Stimulated activated memory B cell treated with anti-CD40 and anti-IgM and Interleukin-4, amounts not matched to agents 10 μg/mL and 1 μg/mL and 100 μg/mL, for 72 hours (primary cell): ENCODE measurements at regions not wholly inside any gene's neighbourhood (a gene's known extent, or its start where the extent isn't known, plus 50 kb on each side); places are given as distances from the start of the nearest gene placed in this dataset.
"Not testable (repeated sequence)": the region's sequence is repeated elsewhere in the genome, so short reads cannot be mapped to it uniquely, and the experiment has no call there.

Experiments used
- ATAC-seq: fragments of 150-1000 bp; cut with Tn5 transposase; 2 replicates; pipeline ENCODE4 v1.10.0; 2021
- H3K27ac Mint-ChIP-seq: one replicate; pipeline ENCODE4 v1.8.0; 2022; ENCODE audit warnings: mild to moderate bottlenecking, mixed read lengths
- H3K27me3 Mint-ChIP-seq: one replicate; pipeline ENCODE4 v1.8.0; 2022; ENCODE audit warnings: mixed read lengths
- H3K36me3 Mint-ChIP-seq: one replicate; pipeline ENCODE4 v1.8.0; 2022; ENCODE audit warnings: mixed read lengths
- H3K4me1 Mint-ChIP-seq: one replicate; pipeline ENCODE4 v1.8.0; 2022; ENCODE audit warnings: mixed read lengths
- H3K4me3 Mint-ChIP-seq: one replicate; pipeline ENCODE4 v1.8.0; 2022; ENCODE audit warnings: mild to moderate bottlenecking, moderate library complexity, mixed read lengths
- H3K9me3 Mint-ChIP-seq: one replicate; pipeline ENCODE4 v1.8.0; 2022; ENCODE audit warnings: mixed read lengths

DNA sequence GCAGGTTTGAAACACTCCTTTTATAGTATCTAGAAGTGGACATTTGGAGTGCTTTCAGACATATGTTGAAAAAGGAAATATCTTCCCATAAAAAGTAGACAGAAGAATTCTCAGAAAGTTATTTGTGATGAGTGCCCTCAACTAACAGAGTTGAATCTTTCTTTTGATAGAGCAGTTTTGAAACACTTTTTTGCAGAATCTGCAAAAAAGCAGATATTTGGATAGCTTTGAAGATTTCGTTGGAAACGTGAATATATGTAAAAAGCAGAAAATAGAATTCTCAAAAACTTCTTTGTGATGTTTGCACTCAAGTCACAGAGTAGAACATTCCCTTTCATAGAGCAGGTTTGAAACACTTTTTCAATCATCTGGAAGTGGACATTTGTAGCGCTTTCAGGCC is 676.4 kb upstream of the ZNF337 start:
- not testable (repeated sequence) for ATAC-seq, H3K4me1 Mint-ChIP-seq, H3K36me3 Mint-ChIP-seq, H3K27ac Mint-ChIP-seq, H3K4me3 Mint-ChIP-seq, H3K27me3 Mint-ChIP-seq, H3K9me3 Mint-ChIP-seq

DNA sequence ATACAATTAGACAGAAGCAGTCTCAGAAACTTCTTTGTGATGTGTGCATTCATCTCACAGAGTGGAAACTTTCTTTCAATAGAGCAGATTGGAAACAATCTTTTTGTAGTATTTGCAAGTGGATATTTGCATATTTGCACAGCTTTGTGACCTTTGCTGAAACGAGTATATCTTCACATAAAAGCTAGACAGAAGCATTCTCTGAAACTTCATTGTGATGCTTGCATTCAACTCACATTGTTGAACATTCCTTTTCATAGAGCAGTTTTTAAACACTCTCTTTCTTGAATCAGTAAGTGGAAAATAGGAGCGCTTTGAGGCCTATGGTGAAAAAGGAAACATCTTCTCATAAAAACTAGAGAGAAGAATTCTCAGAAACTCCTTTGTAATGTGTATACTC is 657.9 kb upstream of the ZNF337 start:
- Mint-ChIP-seq H3K36me3 (no peaks in the 10 kb centered on the region), H3K27me3 (no peaks in the 10 kb centered on the region), H3K4me3 (no peak overlapping the region), H3K9me3 (no peaks in the 10 kb centered on the region), H3K27ac (no peak overlapping the region), H3K4me1 (no peaks in the 10 kb centered on the region)
- no peak for ATAC-seq

DNA sequence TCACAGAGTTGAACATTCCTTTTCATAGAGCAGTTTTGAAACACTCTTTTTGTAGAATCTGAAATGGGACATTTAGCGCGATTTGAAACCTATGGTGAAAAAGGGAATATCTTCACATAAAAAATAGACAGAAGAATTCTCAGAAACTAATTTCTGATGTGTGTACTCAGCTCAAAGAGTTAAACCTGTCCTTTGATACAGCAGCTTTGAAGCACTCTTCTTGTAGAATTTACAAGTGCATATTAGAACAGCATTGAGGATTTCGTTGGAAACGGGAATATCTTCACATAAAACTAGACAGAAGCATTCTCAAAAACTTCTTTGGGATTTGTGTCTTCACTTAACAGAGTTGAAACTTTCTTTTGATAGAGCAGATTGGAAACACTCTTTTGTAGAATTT is 650.7 kb upstream of the ZNF337 start:
- Mint-ChIP-seq H3K4me1 (no peaks in the 10 kb centered on the region), H3K27me3 (no peaks in the 10 kb centered on the region), H3K27ac (no peak overlapping the region), H3K4me3 (no peak overlapping the region), H3K9me3 (no peaks in the 10 kb centered on the region), H3K36me3 (no peaks in the 10 kb centered on the region)
- ATAC-seq: no peak

DNA sequence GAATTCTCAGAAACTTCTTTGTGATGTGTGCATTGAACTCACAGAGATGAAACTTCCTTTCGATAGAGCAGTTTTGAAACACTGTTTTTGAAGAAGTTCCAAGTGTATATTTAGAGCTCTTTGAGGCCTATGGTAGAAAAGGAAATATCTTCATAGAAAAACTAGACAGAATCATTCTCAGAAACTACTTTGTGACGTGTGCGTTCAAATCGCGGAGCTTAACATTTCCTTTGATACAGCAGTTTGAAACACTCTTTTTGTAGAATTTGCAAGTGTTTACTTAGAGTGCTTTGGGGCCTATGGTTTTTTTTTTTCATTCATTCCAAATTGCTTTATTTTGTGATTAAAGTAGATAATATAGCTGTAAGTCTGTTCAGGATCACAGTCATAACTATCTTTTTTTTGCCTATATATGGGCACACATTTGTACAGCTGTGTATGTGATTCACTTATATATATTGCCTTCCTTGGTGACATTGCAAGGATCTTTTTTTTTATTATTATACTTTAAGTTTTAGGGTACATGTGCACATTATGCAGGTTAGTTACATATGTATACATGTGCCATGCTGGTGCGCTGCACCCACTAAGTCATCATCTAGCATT is 643.9 kb upstream of the ZNF337 start:
- not testable (repeated sequence) for H3K4me1 Mint-ChIP-seq, H3K27ac Mint-ChIP-seq, H3K4me3 Mint-ChIP-seq, H3K27me3 Mint-ChIP-seq, H3K9me3 Mint-ChIP-seq, H3K36me3 Mint-ChIP-seq, ATAC-seq

DNA sequence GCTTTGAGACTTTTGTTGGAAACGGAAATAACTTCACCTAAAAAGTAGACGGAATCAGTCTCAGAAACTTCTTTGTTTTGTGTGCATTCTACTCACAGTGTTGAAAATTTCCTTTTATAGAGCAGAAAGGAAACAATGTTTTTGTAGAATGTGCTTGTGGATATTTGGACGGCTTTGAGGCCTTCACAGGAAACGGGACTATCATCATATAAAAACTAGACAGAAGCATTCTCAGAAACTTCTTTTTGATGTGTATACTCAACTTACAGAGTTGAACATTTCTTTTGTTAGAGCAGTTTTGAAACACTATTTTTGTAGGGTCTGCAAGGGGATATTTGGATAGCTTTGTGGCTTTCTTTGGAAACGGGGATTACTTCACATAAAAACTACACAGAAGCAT is 627.5 kb upstream of the ZNF337 start:
- no peaks in the 10 kb centered on the region for H3K9me3 Mint-ChIP-seq
- no peaks in the 10 kb centered on the region for H3K27me3 Mint-ChIP-seq
- H3K36me3 Mint-ChIP-seq: no peaks in the 10 kb centered on the region
- no peak overlapping the region for H3K4me3 Mint-ChIP-seq
- no peak overlapping the region for H3K27ac Mint-ChIP-seq
- H3K4me1 Mint-ChIP-seq: no peaks in the 10 kb centered on the region
- no peak for ATAC-seq

DNA sequence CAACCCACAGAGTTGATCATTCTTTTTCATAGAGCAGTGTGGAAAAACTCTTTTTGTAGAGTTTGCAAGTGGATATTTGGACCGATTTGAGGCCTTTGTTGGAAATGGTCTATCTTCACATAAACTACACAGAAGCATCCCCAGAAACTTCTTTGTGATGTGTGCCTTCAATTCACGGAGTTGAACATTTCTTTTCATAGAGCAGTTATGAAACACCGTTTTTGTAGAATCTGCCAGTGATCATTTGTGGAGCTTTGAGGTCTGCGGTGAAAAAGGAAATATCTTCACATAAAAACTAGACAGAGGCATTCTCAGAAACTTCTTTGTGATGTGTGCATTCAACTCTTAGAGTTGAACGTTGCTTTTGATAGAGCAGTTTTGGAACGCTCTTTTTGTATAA is 618.4 kb upstream of the ZNF337 start:
- H3K36me3 Mint-ChIP-seq: no peaks in the 10 kb centered on the region
- no peak overlapping the region for H3K4me3 Mint-ChIP-seq
- no peak for ATAC-seq
- H3K27ac Mint-ChIP-seq: no peak overlapping the region
- no peaks in the 10 kb centered on the region for H3K9me3 Mint-ChIP-seq
- H3K4me1 Mint-ChIP-seq: no peaks in the 10 kb centered on the region
- no peaks in the 10 kb centered on the region for H3K27me3 Mint-ChIP-seq

DNA sequence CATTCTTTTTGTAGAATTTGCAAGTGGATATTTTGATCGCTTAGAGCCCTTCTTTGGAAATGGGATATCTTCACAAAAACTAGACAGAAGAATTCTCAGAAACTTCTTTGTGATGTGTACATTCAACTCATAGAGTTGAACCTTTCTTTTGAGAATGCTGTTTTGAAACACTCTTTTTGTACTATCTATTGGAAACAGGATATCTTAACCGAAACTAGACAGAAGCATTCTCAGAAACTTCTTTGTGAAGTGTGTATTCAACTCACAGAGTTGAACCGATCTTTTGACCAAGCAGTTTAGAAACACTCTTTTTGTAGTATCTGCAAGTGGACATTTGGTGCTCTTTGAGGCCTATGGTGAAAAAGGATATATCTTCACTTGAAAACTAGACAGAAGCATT is 613.1 kb upstream of the ZNF337 start:
- not testable (repeated sequence) for H3K4me1 Mint-ChIP-seq, ATAC-seq, H3K9me3 Mint-ChIP-seq, H3K4me3 Mint-ChIP-seq, H3K27me3 Mint-ChIP-seq, H3K27ac Mint-ChIP-seq, H3K36me3 Mint-ChIP-seq

DNA sequence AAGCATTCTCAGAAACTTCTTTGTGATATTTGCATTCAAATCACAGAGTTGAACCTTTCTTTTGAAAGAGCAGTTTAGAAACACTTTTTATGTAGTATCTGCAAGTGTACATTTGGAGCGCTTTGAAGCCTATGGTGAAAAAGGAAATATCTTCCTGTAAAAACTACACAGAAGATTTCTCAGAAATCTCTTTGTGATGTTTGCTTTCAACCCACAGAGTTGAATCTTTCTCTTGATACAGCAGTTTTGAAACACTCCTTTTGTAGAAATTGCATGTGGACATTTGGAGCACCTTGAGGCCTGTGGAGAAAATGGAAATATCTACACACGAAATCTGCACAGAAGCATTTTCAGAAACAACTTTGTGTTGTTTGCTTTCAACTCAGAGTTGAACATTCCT is 612.3 kb upstream of the ZNF337 start:
- no peak overlapping the region for H3K4me3 Mint-ChIP-seq
- H3K9me3 Mint-ChIP-seq: no peaks in the 10 kb centered on the region
- no peaks in the 10 kb centered on the region for H3K4me1 Mint-ChIP-seq
- no peak overlapping the region for H3K27ac Mint-ChIP-seq
- no peaks in the 10 kb centered on the region for H3K27me3 Mint-ChIP-seq
- no peaks in the 10 kb centered on the region for H3K36me3 Mint-ChIP-seq
- no peak for ATAC-seq

DNA sequence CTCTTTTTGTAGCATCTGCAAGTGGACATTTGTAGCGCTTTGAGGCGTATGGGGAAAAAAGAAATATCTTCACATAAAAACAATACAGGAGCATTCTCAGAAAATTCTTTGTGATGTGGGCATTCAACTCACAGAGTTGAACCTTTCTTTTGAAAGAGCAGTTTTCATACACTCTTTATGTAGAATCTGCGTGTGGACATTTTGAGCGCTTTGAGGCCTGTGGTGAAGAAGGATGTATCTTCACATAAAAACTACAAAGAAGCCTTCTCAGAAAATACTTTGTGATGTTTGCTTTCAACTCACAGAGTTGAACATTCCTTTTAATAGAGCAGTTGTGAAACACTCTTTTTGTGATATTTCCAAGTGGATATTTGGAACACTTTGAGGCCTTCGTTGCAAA is 598.4 kb upstream of the ZNF337 start:
- ATAC-seq: no peak
- H3K27ac Mint-ChIP-seq: no peak overlapping the region
- no peaks in the 10 kb centered on the region for H3K36me3 Mint-ChIP-seq
- no peaks in the 10 kb centered on the region for H3K9me3 Mint-ChIP-seq
- no peaks in the 10 kb centered on the region for H3K4me1 Mint-ChIP-seq
- no peaks in the 10 kb centered on the region for H3K27me3 Mint-ChIP-seq
- H3K4me3 Mint-ChIP-seq: no peak overlapping the region

DNA sequence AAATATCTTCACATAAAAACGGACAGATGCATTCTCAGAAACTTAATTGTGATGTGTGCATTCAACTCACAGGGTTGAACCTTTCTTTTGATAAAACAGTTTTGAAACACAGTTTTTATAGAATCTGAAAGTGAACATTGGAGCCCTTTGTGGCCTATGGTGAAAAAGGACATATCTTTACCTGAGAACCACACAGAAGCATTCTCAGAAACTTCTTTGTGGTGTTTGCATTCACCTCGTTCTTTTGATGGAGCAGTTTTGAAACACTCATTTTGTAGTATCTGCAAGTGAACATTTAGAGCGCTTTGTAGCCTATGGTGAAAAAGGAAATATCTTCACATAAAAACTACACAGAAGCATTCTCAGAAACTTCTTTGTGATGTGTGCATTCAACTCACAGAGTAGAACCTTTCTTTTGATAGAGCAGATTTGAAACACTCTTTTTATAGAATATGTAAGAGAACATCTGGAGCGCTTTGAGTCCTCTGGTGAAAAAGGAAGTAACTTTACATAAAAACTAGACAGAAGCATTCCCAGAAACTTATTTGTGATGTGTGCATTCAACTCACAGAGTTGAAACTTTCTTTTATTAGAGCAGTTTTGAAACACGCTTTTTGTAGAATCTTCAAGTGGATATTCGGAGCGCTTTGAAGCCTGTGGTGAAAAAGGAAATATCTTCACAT is 591.9 kb upstream of the ZNF337 start:
- H3K9me3 Mint-ChIP-seq, ATAC-seq, H3K27ac Mint-ChIP-seq, H3K4me3 Mint-ChIP-seq, H3K36me3 Mint-ChIP-seq, H3K27me3 Mint-ChIP-seq, H3K4me1 Mint-ChIP-seq: not testable (repeated sequence)

DNA sequence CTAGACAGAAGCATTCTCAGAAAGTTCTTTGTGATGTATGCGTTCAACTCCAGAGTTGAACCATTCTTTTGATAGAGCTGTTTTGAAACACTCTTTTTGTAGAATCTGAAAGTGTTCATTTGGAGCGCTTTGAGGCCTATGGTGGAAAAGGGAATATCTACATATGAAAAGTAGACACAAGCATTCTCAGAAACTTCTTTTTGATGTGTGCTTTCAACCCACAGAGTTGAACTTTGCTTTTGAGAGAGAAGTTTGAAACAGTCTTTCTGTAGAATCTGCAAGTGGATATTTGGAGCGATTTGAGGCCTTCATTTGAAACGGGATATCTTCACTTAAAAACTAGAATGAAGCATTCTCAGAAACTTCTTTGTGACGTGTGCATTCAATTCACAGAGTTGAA is 582.6 kb upstream of the ZNF337 start:
- no peaks in the 10 kb centered on the region for H3K27me3 Mint-ChIP-seq
- H3K36me3 Mint-ChIP-seq: no peaks in the 10 kb centered on the region
- H3K27ac Mint-ChIP-seq: no peak overlapping the region
- H3K4me3 Mint-ChIP-seq: no peak overlapping the region
- H3K4me1 Mint-ChIP-seq: no peaks in the 10 kb centered on the region
- no peaks in the 10 kb centered on the region for H3K9me3 Mint-ChIP-seq
- ATAC-seq: no peak

DNA sequence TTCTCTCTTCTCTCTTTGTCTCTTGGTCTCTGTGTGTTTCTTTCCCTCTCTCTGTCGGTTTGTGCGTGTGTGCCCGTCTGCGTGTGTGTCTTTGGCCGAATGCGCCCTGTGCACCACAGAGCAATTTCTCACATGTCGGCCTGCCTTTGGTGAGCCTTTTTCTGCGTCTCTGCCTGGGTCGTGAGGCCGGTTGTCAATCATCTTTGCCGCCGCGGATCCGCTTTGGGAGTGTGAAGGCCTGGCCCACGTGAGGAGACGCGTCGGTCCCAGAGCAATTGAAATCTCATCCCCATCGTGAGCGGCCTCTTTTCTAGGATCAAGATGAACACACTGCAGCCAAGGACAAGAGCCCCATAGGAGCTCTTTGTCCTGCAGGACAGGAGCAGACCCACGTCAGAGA is 580.7 kb upstream of the ZNF337 start:
- Mint-ChIP-seq H3K4me3 (no peak overlapping the region), H3K27ac (no peak overlapping the region), H3K9me3 (no peaks in the 10 kb centered on the region), H3K36me3 (no peaks in the 10 kb centered on the region), H3K27me3 (no peaks in the 10 kb centered on the region), H3K4me1 (no peaks in the 10 kb centered on the region)
- ATAC-seq: no peak

DNA sequence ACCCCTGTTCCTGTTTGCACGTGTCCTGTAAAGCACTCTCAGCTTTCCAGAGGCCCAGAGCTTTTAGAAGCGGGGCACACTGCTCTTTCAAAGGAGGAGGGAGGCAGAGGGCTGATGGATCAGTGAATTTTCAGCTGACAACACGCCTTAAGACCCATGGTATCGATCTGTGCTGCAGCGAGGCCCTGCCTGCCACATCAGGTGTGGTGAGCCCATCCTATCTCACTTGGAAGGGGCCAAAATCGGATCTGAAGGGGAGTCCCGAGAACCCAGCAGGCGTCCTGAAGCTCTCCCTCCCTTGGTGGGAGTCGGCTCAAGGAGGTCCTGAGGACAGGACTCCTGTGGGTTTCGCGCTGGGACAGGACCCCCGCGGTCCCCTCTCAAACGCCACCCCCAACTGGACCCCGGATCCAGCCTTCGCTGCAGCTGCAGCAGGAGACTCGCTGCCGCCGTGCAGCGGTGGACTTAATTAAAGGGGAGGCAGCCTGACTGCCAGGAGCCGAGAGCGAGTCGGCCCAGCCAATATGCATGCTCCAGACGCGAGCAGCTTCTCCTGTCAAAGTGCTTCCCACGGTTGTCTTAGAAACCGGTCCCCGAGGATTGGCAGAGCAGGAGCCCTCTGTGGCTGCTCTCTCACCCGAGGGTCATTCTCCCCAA is 580.0 kb upstream of the ZNF337 start:
- H3K27ac Mint-ChIP-seq: no peak overlapping the region
- H3K4me1 Mint-ChIP-seq: no peaks in the 10 kb centered on the region
- no peaks in the 10 kb centered on the region for H3K9me3 Mint-ChIP-seq
- peak; percentile 20 for ATAC-seq
- H3K27me3 Mint-ChIP-seq: no peaks in the 10 kb centered on the region
- no peaks in the 10 kb centered on the region for H3K36me3 Mint-ChIP-seq
- no peak overlapping the region for H3K4me3 Mint-ChIP-seq

DNA sequence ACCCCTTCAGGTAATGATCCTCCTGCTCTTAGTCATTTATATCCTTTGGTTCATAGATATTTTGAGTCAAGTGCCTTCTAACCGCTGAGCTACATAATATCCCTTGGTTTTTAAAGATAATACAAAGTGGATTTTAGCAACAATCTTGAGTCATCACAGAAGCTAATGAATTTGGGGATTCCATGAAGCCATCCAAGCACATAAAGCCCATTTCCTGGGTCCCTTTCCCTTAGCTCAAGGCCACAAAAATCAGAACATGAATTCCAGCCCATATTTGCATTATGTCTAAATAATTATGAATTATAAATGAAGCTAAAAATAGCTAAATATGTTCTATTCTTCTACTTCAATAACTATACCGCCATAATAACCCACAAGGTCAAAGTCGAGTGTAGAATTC is 572.1 kb upstream of the ZNF337 start:
- H3K9me3 Mint-ChIP-seq, ATAC-seq, H3K4me1 Mint-ChIP-seq, H3K36me3 Mint-ChIP-seq, H3K4me3 Mint-ChIP-seq, H3K27me3 Mint-ChIP-seq, H3K27ac Mint-ChIP-seq: not testable (repeated sequence)

DNA sequence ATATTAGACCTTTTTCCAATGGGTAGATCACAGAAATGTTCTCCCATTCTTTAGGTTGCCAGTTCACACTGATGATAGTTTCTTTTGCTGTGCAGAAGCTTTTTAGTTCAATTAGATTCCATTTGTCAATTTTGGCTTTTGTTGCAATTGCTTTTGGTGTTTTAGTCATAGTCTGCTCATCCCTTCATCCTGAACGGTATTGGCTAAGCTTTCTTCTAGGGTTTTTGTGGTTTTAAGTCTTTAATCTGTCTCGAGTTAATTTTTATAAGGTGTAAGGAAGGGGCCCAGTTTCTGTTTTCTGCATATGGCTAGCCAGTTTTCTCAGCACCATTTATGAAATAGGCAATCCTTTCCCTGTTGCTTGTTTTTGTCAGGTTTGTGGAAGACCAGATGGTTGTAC is 564.3 kb upstream of the ZNF337 start:
- H3K27ac Mint-ChIP-seq, H3K9me3 Mint-ChIP-seq, H3K4me3 Mint-ChIP-seq, H3K27me3 Mint-ChIP-seq, ATAC-seq, H3K36me3 Mint-ChIP-seq, H3K4me1 Mint-ChIP-seq: not testable (repeated sequence)

DNA sequence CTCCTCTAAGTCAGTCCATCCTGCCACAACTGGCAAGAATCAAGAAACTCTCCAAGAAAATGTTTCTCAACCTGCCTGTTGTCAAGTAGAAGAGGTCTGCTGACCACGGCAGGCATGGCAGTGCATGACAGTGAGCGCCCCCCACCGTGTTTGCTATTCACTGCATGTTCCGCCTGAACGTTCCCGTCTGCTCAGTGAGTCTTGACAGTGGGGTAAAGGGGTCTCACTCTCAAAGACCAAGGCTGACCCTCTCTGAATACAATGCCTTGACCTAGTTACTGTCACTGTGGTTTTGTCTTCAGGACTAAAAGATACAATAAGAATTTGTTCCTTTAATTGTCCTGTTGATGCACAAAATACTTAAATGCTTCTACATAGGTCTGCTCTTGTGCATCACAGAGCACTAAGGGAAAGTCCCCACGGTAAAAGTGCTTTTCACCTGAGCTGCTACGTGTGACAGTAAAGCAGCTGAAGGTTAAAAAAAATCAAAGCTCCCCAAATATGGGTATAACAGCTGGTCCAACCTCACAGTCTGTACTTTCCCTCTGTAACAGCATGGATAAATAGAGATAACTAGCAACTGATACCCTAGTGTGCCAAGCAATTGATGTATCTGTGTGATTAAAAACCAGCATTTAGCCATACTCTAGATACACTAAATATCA is 555.8 kb upstream of the ZNF337 start:
- not testable (repeated sequence) for ATAC-seq, H3K4me1 Mint-ChIP-seq, H3K9me3 Mint-ChIP-seq, H3K27ac Mint-ChIP-seq, H3K27me3 Mint-ChIP-seq, H3K4me3 Mint-ChIP-seq, H3K36me3 Mint-ChIP-seq
